NCI-H1417 (cell line): ENCODE measurements at regions not wholly inside any gene's neighbourhood (a gene's known extent, or its start where the extent isn't known, plus 50 kb on each side); places are given as distances from the start of the nearest gene placed in this dataset.

Experiments
- DNase-seq, 3 experiments: peaks; one replicate each; lab custom pipeline; 2025; lab: John Stamatoyannopoulos, UW

- no peak for DNase-seq
These were observed 79.5 kb upstream of the IRX3 start for GRCh38 chr16:54365990-54366634.

GRCh38 chr16:54363766-54364165 lies 77.2 kb upstream of the IRX3 start:
- DNase-seq: no peak

DNA sequence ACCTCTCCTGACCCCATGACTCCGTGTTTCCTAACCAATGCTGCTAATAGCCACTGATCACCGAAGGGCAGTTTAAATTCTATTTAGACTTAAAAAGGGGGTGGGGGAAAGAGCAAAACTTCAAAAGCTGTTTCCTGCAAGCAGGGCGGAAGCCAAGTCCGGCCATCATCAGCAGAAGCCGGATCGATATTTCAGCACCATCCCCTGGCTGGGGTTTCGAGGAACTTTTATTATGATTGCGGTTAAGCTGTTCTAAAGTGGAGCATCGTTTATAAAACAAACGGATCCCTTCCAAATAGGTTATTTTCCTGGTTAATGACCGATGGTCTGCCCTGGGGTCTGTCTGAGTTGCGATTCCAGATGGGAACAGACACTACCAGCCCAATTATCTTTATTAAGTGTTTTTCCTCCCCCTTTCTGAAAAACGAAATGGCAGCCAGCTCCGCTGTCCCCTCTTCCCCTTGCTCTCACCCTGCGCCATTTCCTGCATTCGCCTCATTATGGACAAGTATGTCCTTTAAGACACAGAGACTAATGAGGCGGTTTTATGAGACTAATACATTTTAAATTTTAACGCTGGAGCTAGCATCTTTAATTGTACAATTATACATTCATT lies 76.1 kb upstream of the IRX3 start:
- peak in 1 of 3 experiments; percentile 38 for DNase-seq

GRCh38 chr16:54361246-54361645 lies 74.7 kb upstream of the IRX3 start:
- no peak for DNase-seq

DNA sequence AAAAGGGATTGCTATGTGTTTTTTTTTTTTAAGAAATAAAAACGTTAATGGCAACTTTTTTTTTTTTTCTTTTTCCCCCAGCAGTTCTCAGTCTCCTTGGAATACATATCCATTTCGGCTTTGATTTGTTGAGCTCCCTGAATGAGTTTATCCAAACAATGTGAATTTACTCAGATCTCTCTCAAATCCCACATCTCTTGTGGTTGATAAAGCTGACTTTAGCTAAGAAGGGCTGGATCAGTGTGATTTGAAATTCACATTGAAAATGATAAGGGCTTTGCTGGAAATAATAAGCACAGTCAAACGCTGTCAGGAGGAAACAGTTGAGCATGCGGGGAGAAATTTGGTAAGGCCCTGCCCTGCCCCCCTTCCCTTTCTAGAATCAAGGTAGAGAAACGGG lies 74.1 kb upstream of the IRX3 start:
- DNase-seq: no peak

- DNase-seq: no peak
These were observed 73.0 kb upstream of the IRX3 start for GRCh38 chr16:54359555-54359954.

DNA sequence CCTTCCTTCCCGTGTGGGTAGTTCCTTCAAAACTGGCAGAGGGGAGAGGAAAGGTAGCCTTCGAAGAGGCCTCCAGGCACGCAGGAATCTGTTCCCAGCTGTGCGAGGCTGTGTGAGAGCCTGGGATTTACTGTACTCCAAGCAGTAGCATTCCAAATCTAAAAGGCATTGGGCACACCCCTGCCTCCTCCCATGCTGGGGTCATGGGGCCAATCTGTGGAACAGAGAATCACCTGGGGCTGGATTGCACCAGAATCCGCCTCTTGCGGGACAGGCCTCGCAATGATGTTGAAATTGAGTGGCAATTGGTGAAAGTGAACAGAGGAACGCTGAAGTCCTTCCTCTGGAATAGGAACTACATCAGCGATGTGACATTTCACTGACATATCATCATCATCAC lies 72.5 kb upstream of the IRX3 start:
- no peak for DNase-seq

DNA sequence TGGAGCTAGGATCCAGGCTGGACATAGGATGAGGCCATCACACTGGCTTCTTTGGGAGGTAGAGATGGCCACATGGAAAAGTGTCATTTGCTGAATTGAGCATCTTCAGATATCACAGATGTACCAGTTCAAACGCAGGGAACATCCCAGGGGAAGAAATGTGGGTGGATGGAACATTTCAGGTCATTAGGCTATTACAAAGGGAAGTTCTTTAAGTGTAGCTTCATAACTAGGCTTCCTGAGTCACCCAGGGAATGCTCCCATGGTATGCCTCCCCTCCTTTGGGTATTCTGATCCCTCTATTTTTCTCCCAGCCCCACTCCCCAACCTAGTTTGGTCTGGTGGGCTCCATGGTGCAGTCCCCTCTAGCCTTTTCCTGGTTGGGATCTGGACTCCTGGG lies 69.8 kb upstream of the IRX3 start:
- no peak for DNase-seq

GRCh38 chr16:54355251-54355650 lies 68.7 kb upstream of the IRX3 start:
- DNase-seq: no peak

- DNase-seq: no peak
These were observed 66.5 kb upstream of the IRX3 start for GRCh38 chr16:54353097-54353496.

DNA sequence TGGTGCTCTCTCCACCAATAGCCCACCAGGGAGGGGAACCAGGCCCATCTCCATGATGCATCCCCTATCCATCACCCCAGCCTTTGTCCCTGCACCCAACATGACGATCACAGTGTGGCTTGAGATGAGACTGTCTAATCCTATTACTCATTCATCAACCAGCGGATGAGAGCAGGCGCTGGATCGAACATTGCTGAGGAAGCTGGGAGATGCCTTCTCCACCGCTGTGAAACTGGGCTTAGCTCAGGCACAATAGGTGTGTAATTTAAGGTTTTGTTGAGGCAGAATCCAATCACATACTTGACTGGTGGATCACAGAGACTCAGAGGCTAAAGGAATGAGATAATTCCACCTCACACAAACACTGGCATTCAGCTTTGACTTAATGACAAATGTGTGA lies 64.6 kb upstream of the IRX3 start:
- DNase-seq: no peak

DNA sequence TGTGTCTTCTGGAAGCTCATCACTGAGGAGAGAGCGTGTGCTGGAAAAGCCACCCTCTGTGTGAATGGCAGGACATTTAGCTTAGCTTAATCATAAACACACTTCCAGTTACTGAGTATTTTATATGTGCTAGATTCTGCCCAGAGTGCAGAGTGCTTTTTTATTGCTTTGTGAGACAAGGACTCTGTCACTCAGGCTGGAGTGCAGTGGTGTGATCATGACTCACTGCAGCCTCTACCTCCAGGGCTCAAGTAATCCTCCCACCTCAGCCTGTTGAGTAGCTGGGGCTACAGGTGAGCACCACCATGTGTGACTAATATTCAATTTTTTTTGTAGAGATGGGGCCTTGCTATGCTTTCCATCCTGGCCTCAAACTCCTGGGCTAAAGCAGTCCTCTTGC lies 61.4 kb upstream of the IRX3 start:
- DNase-seq: no peak

GRCh38 chr16:54346041-54346440 lies 59.5 kb upstream of the IRX3 start:
- DNase-seq: no peak

- DNase-seq: no peak
These were observed 58.4 kb upstream of the IRX3 start for GRCh38 chr16:54344646-54345630.

- DNase-seq: no peak
These were observed 56.4 kb upstream of the IRX3 start for GRCh38 chr16:54342966-54343365.

- DNase-seq: peak in 2 of 3 experiments; percentile 55 to 77
These were observed 55.5 kb upstream of the IRX3 start for GRCh38 chr16:54341892-54342776.

DNA sequence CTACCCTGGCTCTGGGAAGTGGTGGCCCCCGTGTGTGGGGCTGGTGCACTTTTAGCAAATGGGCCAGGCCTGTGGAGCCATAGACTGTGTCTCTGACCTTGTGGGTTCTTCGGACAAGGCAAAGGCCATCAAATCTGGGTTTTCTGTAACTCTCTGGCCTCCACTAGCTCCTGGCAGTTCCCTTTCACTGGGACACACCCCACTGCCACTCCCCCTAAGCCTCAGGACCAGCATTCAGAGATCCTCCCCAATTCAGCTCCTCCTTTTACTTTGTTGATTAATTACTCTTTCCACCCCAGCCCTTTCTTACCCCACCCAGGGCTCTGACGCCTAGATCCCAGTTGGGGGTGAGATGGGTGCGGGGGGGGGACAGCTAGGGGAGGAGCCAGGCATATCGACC lies 53.9 kb upstream of the IRX3 start:
- DNase-seq: no peak

DNA sequence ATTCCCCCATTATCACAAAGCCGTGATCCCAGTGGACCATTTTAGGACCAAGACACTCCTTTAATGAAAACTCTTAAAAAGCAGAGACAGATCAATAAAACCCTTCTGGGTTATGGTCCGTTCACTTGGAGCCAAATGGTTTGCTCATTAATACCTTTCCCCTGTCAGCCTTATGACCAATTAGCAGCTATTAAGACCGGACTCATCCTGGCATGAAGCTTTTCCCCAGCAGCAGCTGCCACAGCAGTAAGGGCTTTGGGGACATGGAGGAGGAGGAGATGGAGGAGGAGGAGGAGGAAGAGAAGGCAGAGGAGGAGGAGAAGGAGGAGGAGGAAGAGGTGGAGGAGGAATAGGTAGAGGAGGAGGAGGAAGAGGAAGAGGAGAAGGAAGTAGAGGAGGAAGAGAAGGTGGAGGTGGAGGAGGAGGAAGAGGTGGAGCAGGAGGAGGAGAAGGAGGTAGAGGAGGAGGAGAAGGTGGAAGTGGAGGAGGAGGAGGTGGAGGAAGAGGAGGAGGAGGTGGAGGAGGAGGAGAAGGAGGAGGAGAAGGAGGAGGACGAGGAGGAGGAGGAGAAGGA lies 50.1 kb upstream of the IRX3 start:
- peak in 1 of 3 experiments; percentile 4 for DNase-seq
